ENCODE measurements at regions not wholly inside any gene's neighbourhood (a gene's known extent, or its start where the extent isn't known, plus 50 kb on each side); places are given as distances from the start of the nearest gene placed in this dataset.
"Not testable (repeated sequence)": the region's sequence is repeated elsewhere in the genome, so short reads cannot be mapped to it uniquely, and the experiment has no call there.

DNA sequence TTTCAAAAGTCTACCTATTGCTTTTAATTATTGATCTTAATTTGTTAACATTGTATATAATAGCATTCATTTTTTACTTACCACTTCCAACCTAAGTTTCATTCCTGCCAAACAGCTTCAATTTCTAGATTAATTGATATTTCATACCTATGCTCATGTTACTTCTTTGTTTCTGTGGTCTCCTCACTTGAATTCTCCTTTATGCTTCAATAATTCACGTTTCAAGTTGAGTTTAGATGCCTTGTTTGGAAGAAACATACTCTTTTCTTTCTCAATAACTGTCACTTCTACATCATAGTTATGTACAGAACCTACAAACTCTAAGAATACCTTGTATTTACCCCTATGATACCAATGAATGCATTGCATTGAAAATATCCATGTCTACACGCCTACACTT lies 862.2 kb upstream of the LRATD1 start:
- no peak for DNase-seq

DNA sequence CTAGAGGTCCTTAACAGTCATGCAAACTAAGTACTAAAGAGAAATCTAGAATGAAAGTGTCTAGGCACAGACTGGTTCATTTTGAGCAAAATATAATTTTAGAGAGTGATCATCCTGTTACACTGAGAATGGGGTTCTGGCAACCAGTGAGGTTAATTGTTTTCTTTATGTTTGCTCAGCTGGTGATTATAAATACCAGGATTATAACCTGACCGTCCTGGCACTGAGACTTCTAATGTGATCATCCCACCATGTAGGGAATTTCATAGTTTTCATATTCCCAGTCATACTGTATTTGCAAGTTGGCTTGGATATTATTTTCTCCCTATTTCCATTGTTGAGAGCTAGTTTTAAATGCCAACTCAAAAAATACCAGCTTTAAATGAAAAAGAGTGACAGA lies 852.5 kb upstream of the LRATD1 start:
- no peak for DNase-seq

DNA sequence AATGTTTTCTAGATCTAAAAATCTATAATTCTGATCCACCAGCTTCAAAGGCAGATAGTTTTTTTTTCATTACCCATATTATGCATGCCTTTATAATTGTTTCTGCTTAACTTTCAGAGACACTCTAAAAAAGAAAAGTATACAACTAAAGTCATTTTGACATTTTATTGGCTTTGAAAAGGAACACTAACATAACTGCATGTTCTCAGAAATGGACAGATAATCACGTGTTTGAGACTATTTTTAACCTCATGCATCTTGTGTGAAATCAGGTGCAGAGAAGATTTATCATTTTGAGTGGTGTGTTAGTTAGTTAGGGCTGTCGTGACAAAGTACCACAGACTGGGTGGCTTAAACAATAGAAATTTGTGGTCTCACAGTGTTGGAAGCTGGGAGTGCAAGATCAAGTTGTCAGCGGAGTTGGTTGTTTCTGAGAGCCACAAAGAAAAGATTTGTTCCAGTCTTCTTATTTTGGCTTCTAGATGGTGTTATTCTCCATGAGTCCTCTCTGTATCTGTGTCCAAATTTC lies 841.4 kb upstream of the LRATD1 start:
- no peak for DNase-seq

DNA sequence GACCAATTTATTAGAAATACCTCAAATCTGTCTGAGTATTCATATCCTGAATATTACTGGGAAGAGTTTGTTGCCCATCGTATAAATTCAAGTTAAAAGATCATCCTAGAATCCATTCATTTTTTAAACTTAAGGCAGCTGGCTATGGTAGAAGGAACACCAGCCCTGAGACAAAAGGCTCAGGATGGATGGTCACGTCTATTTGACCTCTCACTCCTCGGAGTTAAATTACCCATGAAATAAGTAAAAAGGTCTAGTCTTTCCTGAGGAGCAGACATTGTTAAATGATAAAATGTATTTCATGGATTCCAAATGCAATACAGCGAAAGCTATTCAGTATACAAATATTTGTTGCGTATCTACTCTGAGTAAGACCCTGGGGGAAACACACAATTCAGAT lies 826.0 kb upstream of the LRATD1 start:
- DNase-seq, result no peak

DNA sequence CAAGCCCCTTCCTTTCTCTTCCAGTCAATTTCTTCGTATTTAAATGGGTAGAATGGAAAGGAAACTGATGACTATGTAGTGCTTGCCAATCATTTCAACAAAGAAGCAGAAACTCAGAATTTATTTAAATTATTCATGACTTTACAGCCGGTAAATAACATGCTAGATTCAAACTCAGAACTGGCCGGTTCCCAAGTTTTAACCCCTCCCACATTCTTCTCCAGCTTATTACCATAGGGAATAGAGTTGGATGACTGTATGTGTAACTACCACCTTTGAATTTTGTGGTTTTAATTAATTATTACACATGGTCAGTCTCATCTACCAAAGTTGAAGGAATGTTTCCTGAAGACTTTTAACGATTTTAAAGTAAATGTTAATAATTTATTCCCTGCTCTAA lies 819.3 kb upstream of the LRATD1 start:
- DNase-seq, result no peak

DNA sequence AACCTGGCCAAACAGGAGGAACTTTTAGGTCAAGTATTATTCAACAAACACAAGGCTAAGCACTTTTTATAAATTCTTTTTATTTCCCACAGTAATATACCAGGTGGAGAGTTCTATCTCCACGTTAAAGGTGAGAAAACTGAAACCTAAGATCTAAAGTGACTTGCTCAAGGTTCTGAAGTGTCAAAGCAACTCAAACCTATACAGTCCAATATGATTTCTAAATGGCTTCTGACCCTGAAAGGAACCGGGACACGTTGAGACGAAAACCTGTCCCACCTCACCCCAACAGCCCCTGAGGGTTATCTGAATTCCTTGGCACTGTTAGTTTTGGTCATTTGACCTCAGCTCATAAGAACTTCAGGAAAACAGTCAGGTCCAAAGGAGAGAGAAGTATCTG lies 814.5 kb upstream of the LRATD1 start:
- no peak for DNase-seq

DNA sequence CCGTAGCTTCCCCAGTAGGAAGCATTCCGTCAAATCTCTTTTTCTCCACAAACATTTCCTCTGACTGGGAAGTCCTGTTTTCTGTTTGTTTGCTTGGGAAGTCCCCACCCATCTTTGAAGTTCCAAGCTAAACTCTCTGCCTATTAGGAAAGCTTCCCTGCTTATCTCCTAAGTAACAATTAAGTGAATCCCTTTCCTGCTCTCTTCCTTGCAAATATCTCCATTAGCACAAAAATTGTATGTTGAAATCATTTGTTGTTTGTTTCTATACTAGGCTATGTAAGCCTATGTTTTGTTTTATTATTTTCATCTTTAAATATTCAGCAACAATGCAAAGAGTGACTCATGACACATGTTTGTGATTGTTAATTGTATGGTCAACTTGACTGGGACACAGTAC lies 812.6 kb upstream of the LRATD1 start:
- no peak for DNase-seq

DNA sequence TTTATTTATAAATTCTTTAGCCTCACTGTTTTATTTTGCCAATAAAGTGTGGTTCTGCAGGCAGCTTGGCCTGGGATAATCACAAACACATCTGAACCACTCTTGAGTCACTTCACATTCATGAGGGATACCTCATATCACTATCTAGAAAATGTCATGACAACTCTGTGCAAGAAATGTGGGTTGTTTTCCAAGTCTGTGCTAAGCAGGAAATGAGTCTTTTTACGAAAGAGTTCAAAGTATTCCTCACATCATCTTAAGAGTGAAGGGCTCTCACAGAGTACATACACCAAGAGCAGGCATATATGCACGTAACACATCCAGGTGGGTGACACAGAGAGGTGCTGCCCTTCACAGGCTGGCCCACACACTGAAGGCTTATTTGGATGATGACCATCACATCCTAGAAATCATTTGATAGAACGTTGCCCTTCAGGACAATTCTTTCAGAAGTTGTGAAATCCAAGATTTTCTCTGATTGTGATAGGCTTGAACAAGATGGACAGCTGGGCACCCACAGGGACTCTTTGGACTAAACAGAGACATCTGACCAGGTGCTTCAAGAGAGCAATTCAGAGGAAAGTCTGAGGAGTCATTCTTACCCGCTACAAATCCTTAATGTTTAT lies 811.1 kb upstream of the LRATD1 start:
- no peak for DNase-seq

DNA sequence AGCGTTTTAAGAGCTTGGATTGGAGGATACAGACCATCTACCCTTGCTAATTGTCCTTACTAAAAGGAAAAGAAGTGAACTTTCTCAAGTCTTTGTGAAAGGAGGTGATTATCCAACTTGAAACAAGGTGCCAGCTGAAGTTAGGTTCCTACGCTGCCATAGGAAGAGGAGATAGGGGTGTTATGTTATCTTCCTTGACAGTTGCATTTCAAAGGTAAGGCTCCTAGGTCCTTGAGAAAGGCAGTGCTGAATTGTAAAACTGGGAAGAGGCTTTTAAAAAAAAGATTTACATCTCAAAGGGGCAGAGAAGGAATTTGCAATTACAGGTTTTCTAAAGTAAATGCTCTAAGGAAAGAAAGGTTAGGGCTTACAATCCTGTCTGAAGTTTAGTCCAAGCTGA lies 810.2 kb upstream of the LRATD1 start:
- DNase-seq, result no peak

DNA sequence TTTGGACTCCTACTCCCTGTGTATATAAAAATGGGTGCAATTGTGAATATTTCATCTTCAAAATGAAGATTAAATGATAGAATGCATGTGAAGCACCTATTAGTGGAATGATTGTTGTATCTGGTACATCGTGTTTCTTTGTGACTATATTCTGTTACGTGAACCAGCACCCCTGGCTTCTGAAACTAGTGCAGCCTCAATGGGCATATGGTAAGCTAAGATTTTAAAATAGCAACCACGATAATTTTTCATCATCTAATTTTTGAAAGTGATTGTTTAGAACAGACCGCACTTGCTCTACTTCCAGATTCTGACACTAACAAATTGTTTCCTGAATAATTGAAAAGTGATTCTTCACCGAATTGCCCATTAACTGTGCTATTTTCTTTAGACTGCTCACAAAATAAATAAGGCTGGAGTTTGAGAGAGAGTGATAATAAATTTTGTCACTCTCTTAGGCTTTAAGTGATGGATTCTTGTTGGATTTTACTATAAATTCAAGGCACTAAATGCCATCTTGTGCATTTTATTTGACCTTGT lies 806.1 kb upstream of the LRATD1 start:
- no peak for DNase-seq

DNA sequence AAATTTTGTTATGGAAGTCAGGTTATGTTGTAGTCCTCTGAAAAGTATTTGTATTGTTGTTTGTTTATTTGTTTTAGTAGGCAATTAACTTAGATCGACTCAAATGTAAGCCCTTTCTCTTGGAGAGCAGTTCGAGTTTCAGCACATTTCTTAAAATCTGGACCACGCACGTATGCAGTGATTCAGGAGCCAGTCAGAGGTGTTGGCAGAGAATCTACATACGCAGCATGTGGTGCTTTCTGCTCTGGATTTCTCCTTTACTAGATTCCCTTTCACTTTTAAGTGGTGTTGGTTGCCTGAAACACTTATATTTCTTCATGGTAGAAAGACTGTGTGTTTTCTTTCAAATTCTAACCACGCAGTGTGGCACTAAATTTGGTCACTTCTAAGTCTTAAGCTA lies 773.9 kb upstream of the LRATD1 start:
- no peak for DNase-seq

DNA sequence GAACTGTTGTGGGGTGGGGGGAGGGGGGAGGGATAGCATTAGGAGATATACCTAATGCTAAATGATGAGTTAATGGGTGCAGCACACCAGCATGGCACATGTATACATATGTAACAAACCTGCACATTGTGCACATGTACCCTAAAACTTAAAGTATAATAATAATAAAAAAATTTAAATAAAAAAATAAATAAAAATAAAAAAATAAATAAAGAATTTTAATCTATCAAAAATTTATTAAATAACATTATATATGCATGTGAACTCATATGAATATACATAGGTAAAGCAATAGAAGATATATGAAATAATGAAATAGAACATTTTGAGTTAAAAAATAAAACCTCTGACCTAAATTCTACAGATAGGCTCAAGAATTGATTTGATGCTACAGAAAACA lies 764.2 kb upstream of the LRATD1 start:
- not testable (repeated sequence) for DNase-seq

DNA sequence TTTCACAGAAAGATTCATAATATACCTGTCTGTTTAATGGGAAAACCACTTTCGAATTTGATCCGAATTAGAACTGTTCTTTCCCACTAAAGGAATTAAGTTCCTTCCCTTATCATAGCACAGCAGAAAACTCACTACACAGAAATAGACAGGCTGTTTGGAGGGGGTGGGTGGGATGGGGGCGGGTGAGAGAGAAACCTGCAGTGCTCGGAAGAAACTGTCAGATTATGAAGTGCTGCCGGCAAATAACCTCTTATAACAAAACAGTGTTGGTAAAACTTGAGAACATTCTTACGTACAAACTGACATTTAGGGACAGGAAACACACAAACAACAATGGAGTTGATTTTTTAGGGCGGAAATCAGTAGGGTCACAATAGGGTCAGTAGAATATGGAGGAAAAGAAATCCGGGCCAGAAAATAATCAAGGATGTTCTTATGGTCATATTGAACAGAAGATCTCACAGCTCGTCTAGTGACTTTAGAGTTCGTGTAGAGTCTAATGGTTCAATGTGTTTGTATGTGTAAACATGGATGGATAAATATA lies 756.0 kb upstream of the LRATD1 start:
- DNase-seq, result no peak

DNA sequence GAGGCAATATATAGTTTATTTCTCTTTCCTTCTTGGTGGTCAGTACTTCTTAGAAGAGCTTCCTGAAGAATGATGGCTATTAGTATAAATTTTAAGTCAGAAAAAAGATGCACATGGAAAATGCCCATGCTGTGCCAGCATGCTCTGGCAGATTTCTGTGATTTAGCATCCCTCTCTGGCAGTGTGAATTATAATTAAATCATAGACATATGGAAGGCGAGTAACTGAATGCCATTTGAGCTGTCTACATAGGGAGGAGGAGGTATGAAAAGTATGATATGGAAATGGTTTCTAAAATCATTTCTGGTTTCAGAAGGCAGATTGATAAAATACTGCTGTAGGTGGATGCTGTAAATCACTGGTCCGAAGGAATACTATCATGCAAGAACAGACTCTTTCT lies 754.9 kb upstream of the LRATD1 start:
- no peak for DNase-seq

DNA sequence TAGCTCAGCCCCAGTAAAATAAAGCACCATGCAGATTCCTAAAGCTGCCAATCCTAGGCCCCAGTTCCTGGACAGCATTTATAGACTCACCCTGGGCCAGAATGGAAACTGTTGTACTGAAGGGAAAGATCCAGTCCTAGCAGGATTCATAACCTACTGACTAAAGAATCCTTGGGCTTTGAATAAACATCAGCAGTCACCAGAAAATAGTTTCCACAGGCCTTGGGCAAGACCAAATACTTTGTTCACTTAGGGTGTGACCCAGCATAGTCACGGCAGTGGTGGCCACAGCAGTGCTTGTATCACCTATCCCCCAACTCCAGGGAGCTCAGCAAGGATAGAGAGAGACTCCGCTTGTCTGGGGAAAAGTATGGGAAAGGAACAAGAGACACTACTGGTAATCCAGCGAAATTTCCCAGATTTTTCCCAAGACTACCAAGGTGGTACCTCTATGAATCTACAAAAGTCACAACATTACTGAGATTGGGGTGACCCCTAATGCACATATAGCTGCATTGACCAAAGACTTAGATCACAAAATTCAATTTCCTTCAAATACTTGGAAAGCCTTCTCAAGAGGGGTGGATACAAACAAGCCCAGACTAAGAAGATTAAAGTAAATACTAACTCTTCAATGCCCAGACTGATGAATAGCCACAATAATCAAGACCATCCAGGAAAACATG lies 748.1 kb upstream of the LRATD1 start:
- no peak for DNase-seq

DNA sequence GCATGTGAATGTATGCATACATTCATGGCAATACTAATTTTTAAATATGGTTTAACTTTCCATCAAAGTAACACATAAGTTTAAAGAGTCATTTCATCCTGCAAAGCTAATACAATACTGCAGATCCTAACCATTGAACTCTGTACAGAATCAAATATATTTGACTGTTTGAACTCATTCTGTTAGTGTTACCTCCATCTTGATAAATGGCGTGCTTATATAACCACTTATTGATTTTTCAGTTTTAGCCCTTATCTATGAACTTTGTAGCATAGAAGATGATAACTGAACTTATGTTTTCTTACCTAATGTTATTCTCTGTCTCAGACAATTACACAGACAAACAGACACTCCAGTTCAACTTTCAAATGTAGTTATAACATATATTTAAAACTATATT lies 731.0 kb upstream of the LRATD1 start:
- no peak for DNase-seq

DNA sequence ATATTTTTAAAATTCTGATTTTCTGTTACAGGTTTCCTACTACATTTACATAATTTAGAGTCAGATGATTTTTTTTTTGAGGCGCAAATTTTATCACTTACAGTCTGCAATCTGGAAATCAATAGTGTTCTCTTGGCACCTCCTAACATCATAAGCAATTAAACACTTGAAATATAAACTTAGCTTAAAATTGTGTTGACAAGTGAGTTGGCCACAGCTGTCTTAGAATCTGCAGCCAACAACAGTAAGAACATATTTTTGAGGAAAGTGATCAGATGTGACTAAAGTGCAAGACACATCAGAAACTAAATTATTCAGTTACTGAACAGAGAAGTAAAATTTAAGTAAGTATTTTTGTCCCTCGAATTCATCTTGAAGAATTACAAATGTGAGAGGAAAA lies 726.7 kb upstream of the LRATD1 start:
- DNase-seq, result no peak

DNA sequence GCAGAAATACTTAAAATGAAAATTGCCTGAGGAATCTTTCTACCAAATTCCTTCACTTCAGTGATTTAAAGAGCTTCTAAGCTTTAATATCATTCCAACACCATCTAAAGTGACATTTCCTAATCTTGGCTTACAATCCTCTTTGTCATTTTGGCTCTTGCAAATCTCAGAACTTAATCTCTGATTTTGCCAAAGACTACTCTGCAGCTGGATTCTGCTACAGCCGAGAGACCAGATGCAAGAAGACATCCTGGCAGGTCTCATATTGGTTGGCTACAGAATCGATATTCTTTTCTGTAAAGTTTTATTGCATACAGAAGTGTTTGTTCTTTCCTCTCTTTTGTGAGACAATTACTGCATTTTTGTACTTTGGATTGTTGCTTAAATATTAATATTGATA lies 716.5 kb upstream of the LRATD1 start:
- no peak for DNase-seq

DNA sequence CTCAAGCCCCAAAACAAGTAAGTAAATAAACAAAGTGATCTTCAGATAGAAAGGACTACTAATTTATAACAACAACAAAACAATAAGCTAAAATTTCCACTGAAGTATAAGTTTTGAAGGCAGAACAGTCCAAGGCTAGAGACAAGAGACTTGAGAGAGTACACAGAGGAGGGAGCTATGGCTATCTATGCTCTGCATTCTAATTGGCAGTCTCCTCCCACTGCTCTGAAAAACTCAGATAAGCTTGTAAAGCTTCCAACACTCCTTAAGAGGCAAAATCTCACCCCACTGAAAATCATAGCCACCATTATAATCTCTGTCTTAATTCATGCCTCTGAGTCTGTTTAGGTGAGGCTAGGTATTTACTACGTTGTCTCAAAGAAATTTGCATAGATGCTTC lies 714.6 kb upstream of the LRATD1 start:
- DNase-seq, result no peak

DNA sequence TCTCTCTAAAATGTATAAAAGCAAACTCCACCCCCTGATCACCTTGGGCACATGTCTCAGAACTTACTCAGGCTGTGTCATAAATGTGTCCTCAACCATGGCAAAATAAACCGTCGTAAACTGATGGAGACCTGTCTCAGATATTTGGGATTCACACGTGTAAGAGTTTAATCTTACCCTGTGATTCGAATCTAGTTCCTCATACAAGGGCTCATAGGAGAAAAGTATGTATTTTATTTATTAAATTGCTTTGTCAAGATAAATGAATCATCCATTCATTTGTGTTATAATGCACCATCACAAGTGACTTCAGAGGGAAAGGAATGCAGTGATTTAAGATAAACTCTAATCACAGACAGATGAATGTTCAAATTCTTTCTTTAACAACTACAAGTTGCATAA lies 712.5 kb upstream of the LRATD1 start:
- no peak for DNase-seq

DNA sequence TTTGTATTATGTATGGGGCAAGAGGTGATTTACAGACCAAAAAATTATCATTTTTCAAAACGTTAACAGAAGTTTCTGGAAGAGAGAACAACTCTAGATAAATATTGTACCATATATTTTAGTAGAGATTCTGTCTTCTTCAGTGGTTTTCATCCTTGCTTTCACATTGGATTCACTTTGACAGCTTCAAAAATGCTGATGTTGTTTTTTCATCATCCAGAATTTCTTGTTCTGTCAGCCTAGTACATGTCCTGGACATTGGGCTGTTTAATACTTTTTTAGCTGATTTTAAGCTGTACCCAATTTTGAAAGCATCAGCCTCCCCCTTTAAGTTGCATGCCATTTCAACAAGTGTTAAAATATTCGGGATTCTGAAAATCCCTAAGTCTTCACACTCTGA lies 711.3 kb upstream of the LRATD1 start:
- DNase-seq, result no peak

DNA sequence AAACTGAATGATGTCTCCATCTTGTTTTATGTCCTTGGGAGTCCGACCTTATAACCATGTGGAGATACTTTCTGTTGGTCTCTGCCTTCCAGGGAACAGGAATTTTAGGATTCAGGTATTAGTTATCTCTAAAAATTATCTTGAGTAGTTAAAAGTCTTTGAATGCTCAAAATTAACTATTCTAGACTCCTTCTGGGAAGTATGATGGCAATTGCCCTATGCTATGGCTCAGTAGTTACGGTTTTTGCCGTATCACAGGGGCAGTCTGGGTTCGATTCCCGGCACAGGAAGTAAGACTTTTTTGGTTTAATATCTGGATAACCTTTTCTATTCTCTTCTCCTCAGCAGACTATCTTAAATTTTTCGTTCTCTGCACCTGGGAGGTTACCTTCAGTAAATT lies 708.7 kb upstream of the LRATD1 start:
- no peak for DNase-seq

DNA sequence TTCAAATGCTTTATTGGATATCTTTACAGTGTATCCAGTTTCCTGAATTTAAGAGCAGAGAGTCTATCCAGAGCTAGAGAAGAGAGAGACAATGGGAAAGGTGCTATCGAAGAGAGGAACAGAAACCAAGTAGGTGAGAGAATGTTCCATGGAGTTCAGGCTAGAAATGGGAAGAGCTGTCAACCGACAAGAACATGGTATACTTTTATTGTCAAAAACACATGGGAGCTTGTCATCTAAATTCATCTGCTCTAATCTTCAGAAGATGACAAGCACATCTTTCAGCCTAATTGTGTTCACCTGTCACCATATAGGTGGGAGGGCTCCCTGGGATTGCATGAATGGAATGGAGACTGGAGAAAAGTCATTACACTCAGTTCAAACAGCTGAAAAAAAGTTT lies 690.4 kb upstream of the LRATD1 start:
- DNase-seq, result no peak

DNA sequence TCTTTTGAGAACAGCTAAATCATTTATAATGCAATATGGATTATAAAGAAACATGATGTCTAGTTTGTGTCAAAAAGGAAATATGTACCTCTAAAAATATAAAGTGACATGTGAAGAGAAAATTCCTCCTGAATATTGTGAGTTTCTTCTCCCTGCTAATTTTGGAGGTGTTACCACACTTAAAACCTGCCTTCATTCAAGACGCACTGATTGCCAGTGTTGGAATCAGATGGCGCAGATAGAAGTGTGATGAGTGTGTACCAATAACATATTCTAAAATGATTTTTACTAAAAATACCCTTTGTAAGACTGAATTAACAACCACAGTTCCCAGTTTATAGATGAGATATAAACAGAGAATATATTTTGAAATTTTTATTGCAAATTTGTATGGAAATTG lies 681.8 kb upstream of the LRATD1 start:
- DNase-seq, result no peak
